SK-N-SH treated with all-trans-retinoic acid at 6 μM for 48 hours (cell line): ENCODE measurements at regions not wholly inside any gene's neighbourhood (a gene's known extent, or its start where the extent isn't known, plus 50 kb on each side); places are given as distances from the start of the nearest gene placed in this dataset.

Experiments
- ATAC-seq: fragments of 200-7000 bp; cut with Tn5 transposase; 3 replicates; pipeline ENCODE4 v1.9.1; 2020; ENCODE audit warnings: mild to moderate bottlenecking, moderate library complexity
- ARNTL ChIP-seq: fragments of 450-650 bp; formaldehyde crosslinking; IDR thresholded peaks from 2 replicates; pipeline ENCODE4 v1.5.0; 2020; ENCODE audit warnings: low read depth, mild to moderate bottlenecking, moderate library complexity, borderline replicate concordance
- BACH2 ChIP-seq: fragments of 250-450 bp; sonication (Bioruptor Pico); IDR thresholded peaks from 2 replicates; pipeline ENCODE4 v1.9.0; 2021; ENCODE audit warnings: mild to moderate bottlenecking, borderline replicate concordance
- CREB5 ChIP-seq: fragments of 250-450 bp; sonication (Bioruptor Pico); IDR thresholded peaks from 2 replicates; pipeline ENCODE4 v1.5.1; 2020; ENCODE audit warnings: low read depth, mild to moderate bottlenecking, moderate library complexity
- CSDC2 ChIP-seq: fragments of 250-450 bp; sonication (Bioruptor Pico); IDR thresholded peaks from 2 replicates; pipeline ENCODE4 v1.5.0; 2020; ENCODE audit warnings: mild to moderate bottlenecking, moderate library complexity
- CSRNP3 ChIP-seq: fragments of 250-450 bp; sonication (Bioruptor Pico); IDR thresholded peaks from 2 replicates; pipeline ENCODE4 v1.5.1; 2021; ENCODE audit warnings: mild to moderate bottlenecking, moderate library complexity
- GLIS3 ChIP-seq: fragments of 250-450 bp; sonication (Bioruptor Pico); IDR thresholded peaks from 2 replicates; pipeline ENCODE4 v1.5.0; 2020; ENCODE audit warnings: mild to moderate bottlenecking, moderate library complexity
- ISL1 ChIP-seq: fragments of 250-450 bp; sonication (Bioruptor Pico); IDR thresholded peaks from 2 replicates; pipeline ENCODE4 v2.1.2; 2022; ENCODE audit warnings: mild to moderate bottlenecking, moderate library complexity
- OSR1 ChIP-seq: fragments of 250-450 bp; sonication (Bioruptor Pico); IDR thresholded peaks from 2 replicates; pipeline ENCODE4 v1.8.0; 2022; ENCODE audit warnings: moderate library complexity, mild to moderate bottlenecking, inconsistent platforms
- PATZ1 ChIP-seq: fragments of 250-450 bp; sonication (Bioruptor Pico); IDR thresholded peaks from 2 replicates; pipeline ENCODE4 v1.8.0; 2020; ENCODE audit warnings: mild to moderate bottlenecking, moderate library complexity, borderline replicate concordance
- POU6F1 ChIP-seq: fragments of 250-450 bp; sonication (Bioruptor Pico); IDR thresholded peaks from 2 replicates; pipeline ENCODE4 v1.8.0; 2021; ENCODE audit warnings: low read depth, mild to moderate bottlenecking, moderate library complexity, borderline replicate concordance
- RARB ChIP-seq: fragments of 250-450 bp; sonication (Bioruptor Pico); IDR thresholded peaks from 2 replicates; pipeline ENCODE4 v1.8.0; 2021; ENCODE audit warnings: mild to moderate bottlenecking, moderate library complexity
- TCF4 ChIP-seq: fragments of 250-450 bp; sonication (Bioruptor Pico); IDR thresholded peaks from 2 replicates; pipeline ENCODE4 v1.8.0; 2021; ENCODE audit warnings: mild to moderate bottlenecking, moderate library complexity, borderline replicate concordance
- TSHZ2 ChIP-seq: fragments of 250-450 bp; sonication (Bioruptor Pico); IDR thresholded peaks from 2 replicates; pipeline ENCODE4 v1.5.0; 2020; ENCODE audit warnings: mild to moderate bottlenecking, moderate library complexity
- ZC3H10 ChIP-seq: fragments of 250-450 bp; sonication (Bioruptor Pico); IDR thresholded peaks from 2 replicates; pipeline ENCODE4 v1.5.1; 2021; ENCODE audit warnings: mild to moderate bottlenecking, moderate library complexity
- ZFP30 ChIP-seq: fragments of 450-650 bp; formaldehyde crosslinking; IDR thresholded peaks from 2 replicates; pipeline ENCODE4 v1.5.0; 2022; ENCODE audit warnings: mild to moderate bottlenecking, moderate library complexity
- ZNF70 ChIP-seq: fragments of 450-650 bp; formaldehyde crosslinking; IDR thresholded peaks from 2 replicates; pipeline ENCODE4 v1.5.0; 2020; ENCODE audit warnings: mild to moderate bottlenecking, moderate library complexity
- ZNF8 ChIP-seq: fragments of 450-650 bp; formaldehyde crosslinking; IDR thresholded peaks from 2 replicates; pipeline ENCODE4 v1.5.0; 2020; ENCODE audit warnings: mild to moderate bottlenecking, moderate library complexity

- ATAC-seq, result no peak
- TF ChIP-seq ISL1 (CRISPR knock-in tag) (no peak), POU6F1 (CRISPR knock-in tag) (no peak)
These were observed 677.0 kb upstream of the ID4 start for GRCh38 chr6:19160081-19160730.

GRCh38 chr6:19167251-19167650, 669.9 kb upstream of the ID4 start:
- ATAC-seq, result no peak

GRCh38 chr6:19169366-19169765, 667.8 kb upstream of the ID4 start:
- ATAC-seq, result no peak
- TF ChIP-seq PATZ1 (CRISPR knock-in tag), result no peak
- TF ChIP-seq CSRNP3 (CRISPR knock-in tag), result no peak
- no peak for TF ChIP-seq ZFP30
- no peak for TF ChIP-seq CSDC2 (CRISPR knock-in tag)
- no peak for TF ChIP-seq OSR1 (CRISPR knock-in tag)
- TF ChIP-seq ZC3H10 (CRISPR knock-in tag), result no peak
- TF ChIP-seq GLIS3 (CRISPR knock-in tag), result no peak

More at GRCh38 chr6:19167251-19167650, 669.9 kb upstream of the ID4 start:
- TF ChIP-seq RARB (CRISPR knock-in tag), result no peak
- no peak for TF ChIP-seq ZNF70 (CRISPR knock-in tag)
- TF ChIP-seq PATZ1 (CRISPR knock-in tag), result no peak
- TF ChIP-seq POU6F1 (CRISPR knock-in tag), result no peak
- TF ChIP-seq ZC3H10 (CRISPR knock-in tag), result no peak
- no peak for TF ChIP-seq CSDC2 (CRISPR knock-in tag)
- no peak for TF ChIP-seq BACH2 (CRISPR knock-in tag)
- no peak for TF ChIP-seq TCF4 (CRISPR knock-in tag)
- no peak for TF ChIP-seq OSR1 (CRISPR knock-in tag)
- no peak for TF ChIP-seq TSHZ2 (CRISPR knock-in tag)
- TF ChIP-seq ZNF8, result no peak
- TF ChIP-seq CREB5 (CRISPR knock-in tag), result no peak
- TF ChIP-seq ARNTL (CRISPR knock-in tag), result no peak
- TF ChIP-seq ZFP30, result no peak
